ENCODE measurements at regions not wholly inside any gene's neighbourhood (a gene's known extent, or its start where the extent isn't known, plus 50 kb on each side); places are given as distances from the start of the nearest gene placed in this dataset.
A peak's percentile ranks its signal among the peaks of the same experiment; 100 is the strongest.

DNA sequence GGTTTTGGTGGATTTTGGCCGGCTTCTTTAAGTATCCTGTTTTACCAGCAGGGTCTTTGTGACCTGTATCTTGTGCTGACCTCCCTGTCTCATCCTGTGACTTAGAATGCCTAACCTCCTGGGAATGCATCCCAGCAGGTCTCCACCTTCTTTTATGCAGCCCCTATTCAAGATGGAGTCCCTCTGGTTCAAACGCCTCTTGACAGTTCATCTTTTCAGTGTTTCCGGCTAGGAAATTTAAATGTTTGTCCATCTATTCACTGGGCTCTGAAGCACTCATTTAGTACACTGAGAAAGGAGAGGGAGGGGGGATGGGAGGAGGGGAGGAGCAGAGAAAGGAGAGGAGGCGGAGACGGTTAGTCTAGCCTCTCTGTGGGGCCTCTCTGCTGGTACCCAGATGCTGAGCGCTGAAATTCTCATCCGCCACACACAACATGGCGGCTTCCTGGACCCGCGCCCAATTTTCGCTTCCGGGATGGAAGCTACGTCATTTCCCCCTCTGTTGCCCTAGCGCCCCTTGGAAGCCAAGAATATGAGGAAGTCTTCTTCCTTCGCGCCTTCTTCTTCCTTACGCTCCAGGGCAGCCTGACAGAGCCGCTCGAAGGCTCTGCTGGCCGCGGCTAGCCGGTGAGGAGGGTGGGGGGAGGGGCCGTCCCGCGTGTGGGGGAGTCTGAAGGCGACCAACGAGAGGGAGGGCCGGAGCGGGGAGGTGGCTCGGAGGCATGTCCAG lies 69.0 kb upstream of the SYT13 start:
- Histone ChIP-seq H2BK120ac (ENCODE audit: low read depth, low read length) (no peak overlapping the region), H3K4me2 (ENCODE audit: low read depth, low read length) (peak overlapping the region; percentile 47), H3K4ac (ENCODE audit: low read depth, low read length) (no peak overlapping the region), H3K79me1 (ENCODE audit: low read depth in 1 of 2, low read length in 2 of 2) (no peaks in the 10 kb centered on the region), H3K36me3 (ENCODE audit: control insufficient read depth, insufficient read depth, low read length) (no peaks in the 10 kb centered on the region), H4K20me1 (ENCODE audit: insufficient read depth, low read length) (no peaks in the 10 kb centered on the region), H2AK5ac (ENCODE audit: low read depth, low read length) (no peak overlapping the region), H3K56ac (ENCODE audit: extremely low read depth, insufficient read depth, low read length) (no peak overlapping the region), H4K8ac (ENCODE audit: low read depth in 2 of 2, low read length in 2 of 2) (peak overlapping the region in 1 of 2 experiments; percentile 72; a peak in 2 of 4 replicates), H2BK5ac (ENCODE audit: low read depth, low read length, poor library complexity, severe bottlenecking) (no peak overlapping the region), H3K4me1 (ENCODE audit: control insufficient read depth, insufficient read depth, low read length) (no peaks in the 10 kb centered on the region), H3K18ac (ENCODE audit: low read depth, low read length) (no peak overlapping the region), H2BK20ac (ENCODE audit: low read depth, low read length) (no peak overlapping the region), H3K27ac (ENCODE audit: insufficient read depth, low read length) (no peak overlapping the region), H3K27me3 (ENCODE audit: control insufficient read depth, insufficient read depth, low read length) (peaks cover 2% of the 10 kb centered on the region; the same call in 1 of the 2 replicates), H3K9me3 (ENCODE audit: control insufficient read depth, insufficient read depth, low read length) (no peaks in the 10 kb centered on the region), H3K23ac (ENCODE audit: low read depth, low read length) (no peak overlapping the region), H3K4me3 (ENCODE audit: insufficient read depth, low read depth, low read length) (peak overlapping the region; percentile 34), H3K9me1 (ENCODE audit: insufficient read depth, low read length) (no peaks in the 10 kb centered on the region), H3K14ac (replicated peaks; ENCODE audit: low read depth, low read length) (no peak overlapping the region), H4K5ac (ENCODE audit: low read depth, low read length) (no peak overlapping the region), H2BK15ac (ENCODE audit: low read depth, low read length) (no peak overlapping the region), H2AFZ (replicated peaks; ENCODE audit: low read length, poor library complexity) (peak overlapping the region; percentile 86), H2AK9ac (replicated peaks; ENCODE audit: low read depth, low read length, poor library complexity) (no peak overlapping the region), H3K9ac (ENCODE audit: low read depth, low read length) (no peak overlapping the region), H4K91ac (ENCODE audit: insufficient read depth, low read depth, low read length) (no peak overlapping the region)
- BruUV-seq (replicated peaks): no TSS peak
- dilution Hi-C loops (cut with HindIII; ENCODE audit: low sequenced_read_pairs, unreplicated experiment): no loop called here
- POLR2A ChIA-PET (ENCODE audit: unreplicated experiment): no interaction called here
- peak; percentile 41 for DNase-seq
- CTCF ChIA-PET: no interaction called here
- TF ChIP-seq, protein P1, sequence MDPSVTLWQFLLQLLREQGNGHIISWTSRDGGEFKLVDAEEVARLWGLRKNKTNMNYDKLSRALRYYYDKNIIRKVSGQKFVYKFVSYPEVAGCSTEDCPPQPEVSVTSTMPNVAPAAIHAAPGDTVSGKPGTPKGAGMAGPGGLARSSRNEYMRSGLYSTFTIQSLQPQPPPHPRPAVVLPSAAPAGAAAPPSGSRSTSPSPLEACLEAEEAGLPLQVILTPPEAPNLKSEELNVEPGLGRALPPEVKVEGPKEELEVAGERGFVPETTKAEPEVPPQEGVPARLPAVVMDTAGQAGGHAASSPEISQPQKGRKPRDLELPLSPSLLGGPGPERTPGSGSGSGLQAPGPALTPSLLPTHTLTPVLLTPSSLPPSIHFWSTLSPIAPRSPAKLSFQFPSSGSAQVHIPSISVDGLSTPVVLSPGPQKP (IDR thresholded peaks at IDR 0.05; ENCODE audit: borderline replicate concordance, low read depth, low read length): no peak
- no peak for TF ChIP-seq NFE2L2 (IDR thresholded peaks at IDR 0.05; ENCODE audit: low read depth, low read length)
- TF ChIP-seq, protein P2, sequence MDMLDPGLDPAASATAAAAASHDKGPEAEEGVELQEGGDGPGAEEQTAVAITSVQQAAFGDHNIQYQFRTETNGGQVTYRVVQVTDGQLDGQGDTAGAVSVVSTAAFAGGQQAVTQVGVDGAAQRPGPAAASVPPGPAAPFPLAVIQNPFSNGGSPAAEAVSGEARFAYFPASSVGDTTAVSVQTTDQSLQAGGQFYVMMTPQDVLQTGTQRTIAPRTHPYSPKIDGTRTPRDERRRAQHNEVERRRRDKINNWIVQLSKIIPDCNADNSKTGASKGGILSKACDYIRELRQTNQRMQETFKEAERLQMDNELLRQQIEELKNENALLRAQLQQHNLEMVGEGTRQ (IDR thresholded peaks at IDR 0.05; ENCODE audit: low read depth, low read length): no peak
- in situ Hi-C loops (cut with MboI; ENCODE audit: low sequenced_read_pairs): no loop called here
- intact Hi-C loops (cut with micrococcal nuclease): no loop called here
- 7% methylated on average over 3 of the region's 30 CpGs; no CpG with 5 or more reads in 1 of the 2 experiments for WGBS, 2 experiments (ENCODE audit: extremely low coverage in 2 of 2, insufficient read length in 1 of 2)
- no peak for ATAC-seq (ENCODE audit: low read depth)

Data from IMR-90 (cell line).